ENCODE measurements at regions not wholly inside any gene's neighbourhood (a gene's known extent, or its start where the extent isn't known, plus 50 kb on each side); places are given as distances from the start of the nearest gene placed in this dataset.

GRCh38 chr20:12067686-12068085 lies 150.0 kb downstream of the BTBD3 start:
- TF ChIP-seq CTCF (IDR thresholded peaks at IDR 0.05) (no peak), POLR2A (IDR thresholded peaks at IDR 0.05) (no peak)

Measured in tibial nerve (tissue), 3 donors.